K562 (cell line): ENCODE measurements at regions not wholly inside any gene's neighbourhood (a gene's known extent, or its start where the extent isn't known, plus 50 kb on each side); places are given as distances from the start of the nearest gene placed in this dataset.

ENCODE experiments used
- ATAC-seq: fragments of 200-7000 bp; cut with Tn5 transposase; 3 replicates; pipeline ENCODE4 v1.9.1; 2020; ENCODE audit warnings: moderate library complexity
- BruUV-seq: library from RNA; stranded (reverse); fragments of 400-500 nt; replicated peaks from 2 replicates; lab custom pipeline; 2021; lab: Mats Ljungman, UMichigan
- CTCF ChIA-PET: fragments of 300-600 bp; formaldehyde crosslinking; extraction: SDS; loops from one replicate; lab custom pipeline; 2021; ENCODE audit warnings: low intra/inter-chr PET ratio; lab: Yijun Ruan, JAX
- POLR2A ChIA-PET: fragments of 300-600, 350-650 bp; sonication (Branson Sonifier 250); formaldehyde crosslinking; extraction: SDS; loops from one replicate; lab custom pipeline; 2021; ENCODE audit warnings: antibody characterized with exemption, inconsistent platforms; lab: Yijun Ruan, JAX
- DNase-seq, 4 experiments: peaks; one replicate each; pipeline versions ENCODE4 v3.0.0 to v3.0.0-alpha.2; 2011 to 2018; ENCODE audit warnings: low spot score in 3 of 4, mixed read lengths in 3 of 4; ENCODE audit errors: extremely low read depth in 1 of 4
- FAIRE-seq: peaks from 2 replicates; lab custom pipeline; 2011; peaks lifted over from hg19 to GRCh38; lab: Jason Lieb, UNC
- H2AFZ ChIP-seq: 2 replicates; pipeline ENCODE4 v1.6.0; 2011; ENCODE audit warnings: low read depth, low read length, control low read depth, inconsistent platforms
- H3K27ac ChIP-seq: fragments of 200-600 bp; 3 replicates; pipeline ENCODE4 v1.8.0; 2011; ENCODE audit warnings: low read depth, mild to moderate bottlenecking, control low read depth, inconsistent platforms, low read length, moderate library complexity, mixed read lengths; ENCODE audit errors: extremely low read depth
- H3K27me3 ChIP-seq, 2 experiments: fragments of 300-600 bp in 1 of 2; 2 replicates in 1 of 2; 3 replicates in 1 of 2; pipeline versions ENCODE4 v1.6.0 to v1.8.0; 2011; ENCODE audit warnings: inconsistent platforms in 2 of 2, low read length in 2 of 2, mild to moderate bottlenecking in 1 of 2, mixed read lengths in 1 of 2, moderate library complexity in 1 of 2; ENCODE audit not compliant: control insufficient read depth in 2 of 2, insufficient read depth in 2 of 2
- H3K36me3 ChIP-seq: fragments of 300-600 bp; 3 replicates; pipeline ENCODE4 v1.8.0; 2011; ENCODE audit warnings: mild to moderate bottlenecking, low read length, inconsistent platforms; ENCODE audit not compliant: control insufficient read depth, insufficient read depth
- H3K4me1 ChIP-seq, 2 experiments: fragments of 200-600 bp in 1 of 2; replicated peaks in 1 of 2; 2 replicates in 1 of 2; 3 replicates in 1 of 2; pipeline versions ENCODE4 v1.5.1 to v1.8.0; 2011; ENCODE audit warnings: inconsistent platforms in 2 of 2, low read length in 2 of 2, mild to moderate bottlenecking in 1 of 2, mixed read lengths in 1 of 2, moderate library complexity in 1 of 2; ENCODE audit not compliant: control insufficient read depth in 2 of 2, insufficient read depth in 2 of 2
- H3K4me2 ChIP-seq: 2 replicates; pipeline ENCODE4 v1.6.1; 2011; ENCODE audit warnings: low read length, control low read depth, inconsistent platforms, mixed read lengths; ENCODE audit not compliant: insufficient read depth
- H3K4me3 ChIP-seq: fragments of 200-600 bp; sonication (generic), shearing (Covaris generic); 2 replicates; pipeline ENCODE4 v1.5.1; 2016; ENCODE audit warnings: control low read depth, inconsistent platforms
- H3K79me2 ChIP-seq: fragments of 200-600 bp; 3 replicates; pipeline ENCODE4 v1.8.0; 2011; ENCODE audit warnings: low read length, inconsistent platforms; ENCODE audit not compliant: control insufficient read depth, insufficient read depth
- H3K9ac ChIP-seq, 2 experiments: 2 replicates each; pipeline versions ENCODE4 v1.6.0 to v1.6.1; 2011; ENCODE audit warnings: low read depth in 2 of 2, low read length in 2 of 2, control low read depth in 1 of 2, inconsistent platforms in 1 of 2, mild to moderate bottlenecking in 1 of 2, mixed read lengths in 1 of 2; ENCODE audit not compliant: insufficient read depth in 1 of 2
- H3K9me1 ChIP-seq: one replicate; pipeline ENCODE4 v1.6.0; 2011; ENCODE audit warnings: inconsistent platforms, mild to moderate bottlenecking, low read length, moderate library complexity; ENCODE audit not compliant: control insufficient read depth, insufficient read depth
- H3K9me3 ChIP-seq: replicated peaks from 2 replicates; pipeline ENCODE4 v1.5.1; 2011; ENCODE audit warnings: low read depth, low read length, inconsistent platforms; ENCODE audit not compliant: control insufficient read depth, insufficient read depth
- H4K20me1 ChIP-seq: replicated peaks from 2 replicates; pipeline ENCODE4 v1.6.1; 2011; ENCODE audit warnings: low read length, inconsistent platforms, mixed read lengths; ENCODE audit not compliant: control insufficient read depth, insufficient read depth
- CTBP1 ChIP-seq: fragments of 450-650 bp; IDR thresholded peaks from 2 replicates; pipeline ENCODE4 v1.6.1; 2016; ENCODE audit warnings: borderline replicate concordance
- EHMT2 ChIP-seq: fragments of 450-650 bp; IDR thresholded peaks from 2 replicates; pipeline ENCODE4 v1.6.1; 2018; ENCODE audit warnings: antibody characterized with exemption
- HDAC1 ChIP-seq, 2 experiments: fragments of 450-650 bp; IDR thresholded peaks; 2 replicates each; pipeline ENCODE4 v1.6.1; 2016 to 2017; ENCODE audit warnings: inconsistent platforms in 1 of 2, mild to moderate bottlenecking in 1 of 2, moderate library complexity in 1 of 2
- KDM1A ChIP-seq, 2 experiments: fragments of 450-650 bp; IDR thresholded peaks; 2 replicates each; pipeline ENCODE4 v1.6.1; 2016; ENCODE audit warnings: mild to moderate bottlenecking in 2 of 2
- MCM7 ChIP-seq, 2 experiments: fragments of 450-650 bp; IDR thresholded peaks; 2 replicates each; pipeline ENCODE4 v1.6.1; 2016 to 2018
- NR2C1 ChIP-seq, 2 experiments: fragments of 450-650 bp; IDR thresholded peaks; 2 replicates each; pipeline ENCODE4 v1.6.1; 2017; ENCODE audit warnings: mild to moderate bottlenecking in 2 of 2, antibody characterized with exemption in 1 of 2, inconsistent platforms in 1 of 2, missing compliant biosample characterization in 1 of 2, missing genetic modification characterization in 1 of 2
- SPI1 ChIP-seq: IDR thresholded peaks from 2 replicates; pipeline ENCODE4 v1.6.1; 2011; ENCODE audit warnings: low read depth, low read length, control low read depth, borderline replicate concordance
- TEAD1 ChIP-seq, 2 experiments: fragments of 450-650 bp in 1 of 2; sonication (generic) in 1 of 2; formaldehyde crosslinking; IDR thresholded peaks; 2 replicates each; pipeline versions ENCODE4 v1.4.0 to v1.8.0; 2020 to 2022; ENCODE audit warnings: mild to moderate bottlenecking in 2 of 2, missing genetic modification reagents in 1 of 2
- ZFP36 ChIP-seq: fragments of 150-350 bp; IDR thresholded peaks from 2 replicates; pipeline ENCODE4 v1.6.1; 2018; ENCODE audit warnings: low read length, low read depth; ENCODE audit not compliant: partially characterized antibody
- WGBS: fragments of 100-300 bp; shearing (Covaris generic); methylation state at CpG from one replicate; pipeline ENCODE4 v1.1.6; 2016; ENCODE audit warnings: low coverage, mixed read lengths; ENCODE audit not compliant: insufficient coverage; ENCODE audit errors: missing lambda C conversion rate; 5-methylcytosine and 5-hydroxymethylcytosine counted together
- in situ Hi-C: fragments of 300-500 bp; cut with MboI; formaldehyde crosslinking; loops from 4 replicates; pipeline ENCODE4 v1.15.0; 2018; ENCODE audit warnings: inconsistent platforms, mixed read lengths
- intact Hi-C: fragments of 100-400 bp; cut with micrococcal nuclease; formaldehyde crosslinking; loops from 2 replicates; pipeline ENCODE4 v1.14.2; 2022
- TF ChIP-seq, protein P1 (sequence below): fragments of 200-800 bp; sonication (Bioruptor generic); IDR thresholded peaks from 2 replicates; pipeline ENCODE4 v1.6.1; 2017; ENCODE audit warnings: missing genetic modification characterization, missing compliant biosample characterization
- TF ChIP-seq, protein P2 (sequence below), 2 experiments: fragments of 450-650 bp in 1 of 2; sonication (generic) in 1 of 2; formaldehyde crosslinking in 1 of 2; IDR thresholded peaks in 1 of 2; conservative IDR thresholded peaks in 1 of 2; 2 replicates each; pipeline versions ENCODE4 v1.6.1 to v1.8.1; 2016 to 2023; ENCODE audit warnings: mild to moderate bottlenecking in 2 of 2, moderate library complexity in 2 of 2, inconsistent platforms in 1 of 2, missing genetic modification reagents in 1 of 2

DNA sequence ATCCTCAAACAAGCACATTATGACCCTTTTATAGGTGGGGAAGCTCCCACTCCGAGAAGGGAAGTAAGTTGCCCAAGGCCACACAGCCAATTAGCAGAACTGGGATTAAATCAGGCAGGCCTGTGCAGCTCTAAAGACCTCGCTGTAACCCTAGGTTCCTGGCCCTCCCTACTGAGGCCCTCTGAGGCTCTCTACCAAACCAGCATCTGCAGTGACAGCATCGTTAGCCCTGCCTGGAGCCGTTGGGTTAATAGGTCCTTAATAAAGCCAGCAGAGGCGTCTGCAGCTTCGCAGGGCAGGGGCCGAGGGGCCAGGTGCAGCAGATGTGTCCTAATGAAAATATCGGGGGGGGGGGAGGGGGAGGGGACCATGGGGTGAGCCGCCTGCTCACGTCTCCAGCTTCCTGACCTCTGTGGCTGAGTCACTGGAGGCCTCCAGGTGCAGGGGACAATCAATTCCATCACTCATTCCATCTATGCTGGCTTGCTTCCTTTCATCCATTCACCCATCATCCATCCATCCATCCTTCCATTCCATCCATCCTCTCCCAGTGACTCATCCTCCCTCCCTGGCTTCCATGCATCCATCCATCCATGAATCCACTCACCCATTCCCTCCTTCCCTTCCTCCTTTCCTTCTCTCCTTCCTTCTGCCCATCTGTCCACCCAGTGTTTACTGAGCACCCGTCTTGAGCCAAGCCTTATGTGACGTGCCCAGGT is 203.9 kb downstream of the C9orf50 start:
- POLR2A ChIA-PET: interaction anchor here (0.6 to 1.1 kb wide), 5 partner anchors 9 to 1435 kb away, joined by 3 to 4 read pairs (median 3); no protein-coding TSS in a partner anchor
- in situ Hi-C loops: loop anchor here (5.0 to 10.0 kb wide), 2 partner anchors 40 to 242 kb away; partner anchors contain the start of gene IER5L
- peak; percentile 11 for FAIRE-seq

More for the DNA sequence above, 203.9 kb downstream of the C9orf50 start:
- peaks cover 2% of the 10 kb centered on the region; the same call in 1 of the 3 replicates for H3K79me2 ChIP-seq
- H2AFZ ChIP-seq: no peak overlapping the region
- no peak overlapping the region; the same call in 1 of the 2 replicates for H3K4me2 ChIP-seq
- peak overlapping the region in 1 of 2 experiments; percentile 79; a peak in 1 of 4 replicates for H3K9ac ChIP-seq
- DNase-seq (no peak), ATAC-seq (no peak)
- 36% methylated on average over 8 of the region's 12 CpGs for WGBS
- intact Hi-C loops: no loop called here
- H3K9me3 ChIP-seq: no peaks in the 10 kb centered on the region
- no peaks in the 10 kb centered on the region for H3K9me1 ChIP-seq
- no peak overlapping the region for H3K27ac ChIP-seq
- no peaks in the 10 kb centered on the region for H3K36me3 ChIP-seq
- H4K20me1 ChIP-seq: no peaks in the 10 kb centered on the region
- BruUV-seq: no TSS peak
- H3K4me1 ChIP-seq: peaks cover 33 to 58% of the 10 kb centered on the region in 2 experiments
- no peaks in the 10 kb centered on the region for H3K27me3 ChIP-seq
- CTCF ChIA-PET: no interaction called here
- TF ChIP-seq SPI1: 0 out of 2 replicates have a peak, but pooled peaks have one; percentile 0
- no peak for TF ChIP-seq MCM7 (IDR thresholded peaks at IDR 0.05)
- 0 out of 2 replicates have a peak, but pooled peaks have one; percentile 35 for TF ChIP-seq EHMT2
- TF ChIP-seq HDAC1 (IDR thresholded peaks at IDR 0.05): peak in 1 of 2 experiments; percentile 67; a peak in 2 of 4 replicates
- TF ChIP-seq CTBP1: 0 out of 2 replicates have a peak, but pooled peaks have one; percentile 23
- TF ChIP-seq, protein P1, sequence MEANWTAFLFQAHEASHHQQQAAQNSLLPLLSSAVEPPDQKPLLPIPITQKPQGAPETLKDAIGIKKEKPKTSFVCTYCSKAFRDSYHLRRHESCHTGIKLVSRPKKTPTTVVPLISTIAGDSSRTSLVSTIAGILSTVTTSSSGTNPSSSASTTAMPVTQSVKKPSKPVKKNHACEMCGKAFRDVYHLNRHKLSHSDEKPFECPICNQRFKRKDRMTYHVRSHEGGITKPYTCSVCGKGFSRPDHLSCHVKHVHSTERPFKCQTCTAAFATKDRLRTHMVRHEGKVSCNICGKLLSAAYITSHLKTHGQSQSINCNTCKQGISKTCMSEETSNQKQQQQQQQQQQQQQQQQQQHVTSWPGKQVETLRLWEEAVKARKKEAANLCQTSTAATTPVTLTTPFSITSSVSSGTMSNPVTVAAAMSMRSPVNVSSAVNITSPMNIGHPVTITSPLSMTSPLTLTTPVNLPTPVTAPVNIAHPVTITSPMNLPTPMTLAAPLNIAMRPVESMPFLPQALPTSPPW: peak; percentile 38
- peak; percentile 13 to 44; a peak in 1 of 4 replicates for TF ChIP-seq KDM1A (IDR thresholded peaks at IDR 0.05)
- TF ChIP-seq, protein P2, sequence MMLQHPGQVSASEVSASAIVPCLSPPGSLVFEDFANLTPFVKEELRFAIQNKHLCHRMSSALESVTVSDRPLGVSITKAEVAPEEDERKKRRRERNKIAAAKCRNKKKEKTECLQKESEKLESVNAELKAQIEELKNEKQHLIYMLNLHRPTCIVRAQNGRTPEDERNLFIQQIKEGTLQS (IDR thresholded peaks at IDR 0.05): 0 out of 2 replicates have a peak, but pooled peaks have one; percentile 11
- TF ChIP-seq, protein P2 (CRISPR knock-in tag; conservative IDR thresholded peaks at IDR 0.05): no peak
- peak; percentile 34 for TF ChIP-seq ZFP36
- TF ChIP-seq TEAD1 (CRISPR knock-in tag; IDR thresholded peaks at IDR 0.05): no peak
- no peak for TF ChIP-seq NR2C1 (IDR thresholded peaks at IDR 0.05)
- no peak for TF ChIP-seq NR2C1 (tag; IDR thresholded peaks at IDR 0.05)
- no peak overlapping the region for H3K4me3 ChIP-seq
